ENCODE measurements at regions not wholly inside any gene's neighbourhood (a gene's known extent, or its start where the extent isn't known, plus 50 kb on each side); places are given as distances from the start of the nearest gene placed in this dataset.

DNA sequence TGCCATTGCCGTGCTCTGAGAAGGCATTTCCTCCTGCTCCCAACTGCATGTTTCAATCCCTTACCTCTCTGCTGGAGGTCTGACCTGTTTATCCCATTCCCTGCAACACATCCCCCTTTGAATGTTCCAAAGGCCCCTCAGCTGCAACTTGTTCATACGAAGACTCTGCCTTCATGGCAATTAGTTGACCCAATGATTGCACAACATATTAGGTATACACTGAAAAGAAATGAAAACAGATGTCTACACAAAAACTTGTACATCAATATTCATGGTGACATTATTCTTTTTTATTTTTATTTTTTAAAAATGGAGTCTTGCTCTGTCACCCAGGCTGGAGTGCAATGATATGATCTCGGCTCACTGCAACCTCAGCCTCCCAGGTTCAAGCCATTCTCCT is 54.9 kb upstream of the STX18 start:
- no peaks in the 10 kb centered on the region for H3K9me3 ChIP-seq
- H3K36me3 ChIP-seq, result 0 out of 2 replicates have a peak, but pooled peaks cover 3% of the 10 kb centered on the region
- TF ChIP-seq, protein P1, sequence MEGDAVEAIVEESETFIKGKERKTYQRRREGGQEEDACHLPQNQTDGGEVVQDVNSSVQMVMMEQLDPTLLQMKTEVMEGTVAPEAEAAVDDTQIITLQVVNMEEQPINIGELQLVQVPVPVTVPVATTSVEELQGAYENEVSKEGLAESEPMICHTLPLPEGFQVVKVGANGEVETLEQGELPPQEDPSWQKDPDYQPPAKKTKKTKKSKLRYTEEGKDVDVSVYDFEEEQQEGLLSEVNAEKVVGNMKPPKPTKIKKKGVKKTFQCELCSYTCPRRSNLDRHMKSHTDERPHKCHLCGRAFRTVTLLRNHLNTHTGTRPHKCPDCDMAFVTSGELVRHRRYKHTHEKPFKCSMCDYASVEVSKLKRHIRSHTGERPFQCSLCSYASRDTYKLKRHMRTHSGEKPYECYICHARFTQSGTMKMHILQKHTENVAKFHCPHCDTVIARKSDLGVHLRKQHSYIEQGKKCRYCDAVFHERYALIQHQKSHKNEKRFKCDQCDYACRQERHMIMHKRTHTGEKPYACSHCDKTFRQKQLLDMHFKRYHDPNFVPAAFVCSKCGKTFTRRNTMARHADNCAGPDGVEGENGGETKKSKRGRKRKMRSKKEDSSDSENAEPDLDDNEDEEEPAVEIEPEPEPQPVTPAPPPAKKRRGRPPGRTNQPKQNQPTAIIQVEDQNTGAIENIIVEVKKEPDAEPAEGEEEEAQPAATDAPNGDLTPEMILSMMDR (IDR thresholded peaks at IDR 0.05; ENCODE audit: low read depth, low read length), result no peak
- H3K27me3 ChIP-seq, result no peaks in the 10 kb centered on the region
- H3K4me1 ChIP-seq, result no peaks in the 10 kb centered on the region
- DNase-seq, result no peak
- H3K4me3 ChIP-seq (ENCODE audit: low read depth, low read length), result no peak overlapping the region

DNA sequence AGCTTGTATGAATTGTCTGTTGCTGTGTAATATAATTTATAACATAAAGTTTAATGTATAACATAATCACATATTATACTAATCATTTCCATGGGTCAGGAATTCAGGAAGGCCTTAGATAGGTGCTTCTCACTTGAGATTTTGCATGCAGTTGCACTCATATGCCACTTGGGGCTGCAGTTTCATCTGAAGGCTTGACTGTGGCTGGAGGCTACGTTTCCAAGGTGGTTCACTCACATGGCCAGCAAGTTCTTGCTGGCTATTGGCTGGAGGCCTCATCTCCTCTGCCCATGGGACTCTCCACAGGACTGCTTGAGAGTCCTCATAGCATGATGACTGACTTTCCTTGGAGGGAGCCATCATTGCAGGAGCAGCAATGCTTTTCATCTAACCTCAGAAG is 53.4 kb upstream of the STX18 start:
- H3K9me3 ChIP-seq, result no peaks in the 10 kb centered on the region
- TF ChIP-seq, protein P1 (IDR thresholded peaks at IDR 0.05; ENCODE audit: low read depth, low read length), result peak; percentile 52
- DNase-seq, result no peak

GRCh38 chr4:4594285-4594920 is 52.6 kb upstream of the STX18 start:
- Histone ChIP-seq H3K27me3 (no peaks in the 10 kb centered on the region), H3K4me3 (ENCODE audit: low read depth, low read length) (no peak overlapping the region), H3K4me1 (no peaks in the 10 kb centered on the region), H3K9me3 (no peaks in the 10 kb centered on the region), H3K36me3 (0 out of 2 replicates have a peak, but pooled peaks cover 3% of the 10 kb centered on the region)
- TF ChIP-seq, protein P1 (IDR thresholded peaks at IDR 0.05; ENCODE audit: low read depth, low read length), result no peak
- no peak for DNase-seq

More for the DNA sequence above, 53.4 kb upstream of the STX18 start:
- Histone ChIP-seq H3K36me3 (0 out of 2 replicates have a peak, but pooled peaks cover 3% of the 10 kb centered on the region), H3K27me3 (no peaks in the 10 kb centered on the region), H3K4me1 (no peaks in the 10 kb centered on the region), H3K4me3 (ENCODE audit: low read depth, low read length) (no peak overlapping the region)

GRCh38 chr4:4593596-4594284 is 51.9 kb upstream of the STX18 start:
- TF ChIP-seq, protein P1 (IDR thresholded peaks at IDR 0.05; ENCODE audit: low read depth, low read length), result no peak
- Histone ChIP-seq H3K27me3 (no peaks in the 10 kb centered on the region), H3K9me3 (no peaks in the 10 kb centered on the region), H3K4me1 (no peaks in the 10 kb centered on the region), H3K4me3 (ENCODE audit: low read depth, low read length) (no peak overlapping the region), H3K36me3 (0 out of 2 replicates have a peak, but pooled peaks cover 3% of the 10 kb centered on the region)
- DNase-seq, result no peak

DNA sequence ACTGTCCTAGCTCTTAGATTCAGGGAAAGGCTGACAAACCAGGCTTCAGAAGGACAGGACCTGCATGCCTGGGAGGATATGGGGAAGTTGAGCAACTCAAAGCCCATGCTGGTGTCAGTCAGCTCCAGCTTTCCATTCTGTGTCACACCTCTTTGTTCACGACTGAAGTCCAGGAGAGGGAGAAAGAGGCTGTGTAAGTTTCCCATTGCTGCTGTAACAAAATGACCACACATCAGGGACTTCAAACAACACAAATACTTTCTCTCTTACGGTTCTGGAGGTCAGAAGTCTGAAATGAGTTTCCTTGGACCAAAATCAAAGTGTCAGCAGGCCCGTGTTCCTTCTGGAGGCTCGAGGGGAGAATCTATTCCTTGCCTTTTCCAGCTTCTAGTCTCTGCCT is 50.6 kb upstream of the STX18 start:
- Histone ChIP-seq H3K4me3 (ENCODE audit: low read depth, low read length) (no peak overlapping the region), H3K27me3 (no peaks in the 10 kb centered on the region), H3K9me3 (no peaks in the 10 kb centered on the region), H3K36me3 (0 out of 2 replicates have a peak, but pooled peaks cover 3% of the 10 kb centered on the region), H3K4me1 (no peaks in the 10 kb centered on the region)
- no peak for DNase-seq
- TF ChIP-seq, protein P1 (IDR thresholded peaks at IDR 0.05; ENCODE audit: low read depth, low read length), result no peak
